Aorta (tissue), 5 donors: ENCODE measurements at regions not wholly inside any gene's neighbourhood (a gene's known extent, or its start where the extent isn't known, plus 50 kb on each side); places are given as distances from the start of the nearest gene placed in this dataset.

Experiments
- ATAC-seq: fragments of 200-7000 bp; cut with Tn5 transposase; one replicate; pipeline ENCODE4 v1.9.1; 2022; ENCODE audit warnings: moderate library complexity; ENCODE audit not compliant: low FRiP score
- DNase-seq, 2 donors: peaks; one replicate each; pipeline ENCODE4 v3.0.0-alpha.2; 2020
- H3K27ac ChIP-seq, 2 donors: one replicate each; pipeline ENCODE4 v1.5.1; 2013; ENCODE audit warnings: low read length in 2 of 2, mild to moderate bottlenecking in 2 of 2, moderate library complexity in 2 of 2, control low read depth in 1 of 2, inconsistent platforms in 1 of 2, low read depth in 1 of 2
- H3K27me3 ChIP-seq, 2 donors: one replicate each; pipeline ENCODE4 v1.6.1; 2013; ENCODE audit warnings: control low read depth in 1 of 2, low read length in 1 of 2, mild to moderate bottlenecking in 1 of 2, moderate library complexity in 1 of 2; ENCODE audit not compliant: insufficient read depth in 2 of 2, control insufficient read depth in 1 of 2
- H3K36me3 ChIP-seq, 2 donors: one replicate each; pipeline ENCODE4 v1.6.1; 2013; ENCODE audit warnings: control low read depth in 1 of 2, low read length in 1 of 2, mild to moderate bottlenecking in 1 of 2; ENCODE audit not compliant: insufficient read depth in 2 of 2, control insufficient read depth in 1 of 2
- H3K4me1 ChIP-seq, 2 donors: one replicate each; pipeline ENCODE4 v1.6.1; 2013; ENCODE audit warnings: low read length in 2 of 2, control low read depth in 1 of 2, mild to moderate bottlenecking in 1 of 2, moderate library complexity in 1 of 2; ENCODE audit not compliant: insufficient read depth in 2 of 2, control insufficient read depth in 1 of 2
- H3K4me3 ChIP-seq, 2 donors: one replicate each; pipeline ENCODE4 v1.5.1; 2013; ENCODE audit warnings: low read length in 2 of 2, control low read depth in 1 of 2, mild to moderate bottlenecking in 1 of 2
- H3K9me3 ChIP-seq: one replicate; pipeline ENCODE4 v1.6.1; 2013; ENCODE audit warnings: mild to moderate bottlenecking, low read length; ENCODE audit not compliant: control insufficient read depth
- WGBS, 2 donors: extraction: QIAGEN DNeasy Blood & Tissue Kit; methylation state at CpG; one replicate each; pipeline ENCODE4 v1.1.7; 2013; 5-methylcytosine and 5-hydroxymethylcytosine counted together
- intact Hi-C, 2 donors: fragments of 100-400 bp; cut with DNase I; formaldehyde crosslinking; loops; one replicate each; pipeline versions ENCODE4 v1.14.2 to v1.15.0; 2022
- donor health status: healthy with polysubstance abuse.
- donor health status: Bipolar disorder and iron deficiency.
- donor health status: DM: no; HTN: no; CAD: no.
- donor health status: DM: no; HTN: no; CAD: no.
- donor health status: DM: yes; HTN: yes; CAD: no.

DNA sequence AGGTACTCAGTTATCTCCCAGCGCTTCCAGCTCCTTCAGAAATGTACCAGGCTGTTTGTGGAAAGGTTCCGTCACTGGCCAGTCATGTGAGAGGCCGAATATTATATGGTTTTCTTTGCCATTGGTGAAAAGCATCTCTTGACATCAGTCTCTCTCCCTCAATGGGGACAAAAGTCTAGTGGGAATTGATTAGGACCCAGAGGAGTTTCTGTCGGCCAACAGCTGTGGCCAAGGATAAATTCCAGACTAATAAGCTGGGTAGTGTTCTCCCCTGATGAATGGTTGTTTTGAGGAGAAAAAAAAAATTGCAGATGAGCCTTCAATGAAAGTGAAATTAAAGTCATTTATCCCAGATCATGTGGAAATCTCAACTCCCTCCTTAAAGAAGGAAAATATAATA, 404.7 kb upstream of the THRB start:
- ATAC-seq, result no peak
- no peak for DNase-seq
- Histone ChIP-seq H3K9me3 (no peaks in the 10 kb centered on the region), H3K4me3 (no peak overlapping the region), H3K4me1 (no peaks in the 10 kb centered on the region), H3K27ac (no peak overlapping the region), H3K27me3 (no peaks in the 10 kb centered on the region), H3K36me3 (no peaks in the 10 kb centered on the region)
- intact Hi-C loops, result no loop called here
- 83 to 85% methylated on average over 4 of the region's 4 CpGs for WGBS, 2 donors

- no peak for DNase-seq
- intact Hi-C loops, result no loop called here
- H3K36me3 ChIP-seq, result no peaks in the 10 kb centered on the region
- no peaks in the 10 kb centered on the region for H3K9me3 ChIP-seq
- H3K27me3 ChIP-seq, result no peaks in the 10 kb centered on the region
- 50 to 55% methylated on average over 4 of the region's 4 CpGs for WGBS, 2 donors
- no peak overlapping the region for H3K4me3 ChIP-seq
- ATAC-seq, result no peak
- no peaks in the 10 kb centered on the region for H3K4me1 ChIP-seq
- no peak overlapping the region for H3K27ac ChIP-seq
Measured at GRCh38 chr3:24899901-24900603, 405.4 kb upstream of the THRB start.

GRCh38 chr3:24905266-24905665, 410.6 kb upstream of the THRB start:
- no peaks in the 10 kb centered on the region for H3K9me3 ChIP-seq
- H3K27me3 ChIP-seq, result no peaks in the 10 kb centered on the region
- no peak overlapping the region for H3K4me3 ChIP-seq
- no peak overlapping the region for H3K27ac ChIP-seq
- H3K4me1 ChIP-seq, result no peaks in the 10 kb centered on the region
- no peaks in the 10 kb centered on the region for H3K36me3 ChIP-seq
- no peak for ATAC-seq
- intact Hi-C loops, result no loop called here
- WGBS, 2 donors, result 97 to 99% methylated on average over 1 of the region's 1 CpG
- no peak for DNase-seq

DNA sequence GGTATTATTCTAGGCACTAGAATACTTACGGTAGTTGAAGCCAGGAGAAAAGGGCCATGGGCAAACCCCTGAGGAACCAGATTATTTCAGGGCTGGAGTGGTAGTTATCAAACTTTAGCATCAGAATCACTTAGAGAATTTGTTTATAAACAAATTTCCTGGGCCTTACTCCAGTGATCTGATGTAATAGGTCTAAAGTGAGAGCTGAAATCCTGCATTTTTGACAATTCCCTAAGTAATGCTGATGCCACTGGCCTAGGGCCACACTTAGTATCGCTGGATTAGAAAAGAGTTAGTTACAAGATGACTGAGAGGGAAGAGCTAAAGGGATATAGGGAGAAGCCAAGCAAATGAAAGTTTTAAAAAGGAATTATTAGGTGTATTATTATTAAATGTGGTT, 412.5 kb upstream of the THRB start:
- Histone ChIP-seq H3K4me3 (no peak overlapping the region), H3K36me3 (no peaks in the 10 kb centered on the region), H3K4me1 (no peaks in the 10 kb centered on the region), H3K27ac (no peak overlapping the region), H3K9me3 (no peaks in the 10 kb centered on the region), H3K27me3 (peaks cover 0 to 1% of the 10 kb centered on the region in 2 donors)
- DNase-seq (no peak), ATAC-seq (no peak)
- 92 to 93% methylated on average over 2 of the region's 2 CpGs for WGBS, 2 donors
- intact Hi-C loops, result no loop called here

DNA sequence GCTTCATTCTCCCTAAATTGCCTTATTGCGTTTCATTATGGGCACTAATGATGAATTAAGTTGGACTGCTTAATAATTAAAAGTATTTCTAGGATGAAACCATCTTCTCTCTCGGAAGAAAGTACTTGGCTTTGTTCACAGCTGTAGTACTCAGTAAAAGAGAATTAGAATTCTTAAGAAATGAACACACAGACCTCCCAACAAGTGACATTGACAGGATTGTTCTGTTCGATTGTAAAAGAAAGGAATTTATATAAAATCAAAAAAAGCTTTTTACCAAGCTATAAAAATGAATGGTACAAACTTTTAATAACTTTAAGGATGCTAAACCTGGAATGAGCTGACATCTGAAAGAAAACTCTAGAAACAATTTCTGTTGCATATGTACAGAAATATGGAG, 416.4 kb upstream of the THRB start:
- intact Hi-C loops, result no loop called here
- Histone ChIP-seq H3K27ac (no peak overlapping the region), H3K9me3 (no peaks in the 10 kb centered on the region), H3K36me3 (no peaks in the 10 kb centered on the region), H3K27me3 (peaks cover 0 to 1% of the 10 kb centered on the region in 2 donors), H3K4me1 (no peaks in the 10 kb centered on the region), H3K4me3 (no peak overlapping the region)
- no peak for ATAC-seq
- no peak for DNase-seq
- WGBS, 2 donors, result 74 to 79% methylated on average over 3 of the region's 3 CpGs

DNA sequence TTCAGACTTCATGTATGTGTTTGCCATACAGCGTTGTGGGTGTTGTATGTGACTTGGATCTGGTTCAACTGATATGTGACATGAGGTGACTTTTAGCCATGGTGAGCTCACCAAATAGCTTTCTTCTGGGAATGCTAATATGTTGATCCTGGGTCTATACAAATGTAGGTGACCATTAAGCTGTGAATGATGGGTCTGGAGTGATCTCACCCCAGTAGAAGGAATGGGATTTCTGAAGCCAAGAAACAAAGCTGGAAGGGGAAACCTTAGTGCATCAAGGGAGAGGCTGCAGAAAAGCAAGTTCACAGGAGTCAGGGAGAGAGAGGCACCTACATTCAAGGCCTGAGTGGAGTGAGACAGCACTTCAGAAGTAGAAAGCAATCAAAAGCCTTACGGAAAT, 421.0 kb upstream of the THRB start:
- Histone ChIP-seq H3K36me3 (no peaks in the 10 kb centered on the region), H3K27ac (no peak overlapping the region), H3K9me3 (no peaks in the 10 kb centered on the region), H3K4me1 (no peaks in the 10 kb centered on the region), H3K4me3 (no peak overlapping the region), H3K27me3 (peaks cover 0 to 1% of the 10 kb centered on the region in 2 donors)
- intact Hi-C loops, result loop anchor here in 1 of 2 donors (5.0 kb wide), 1 partner anchor 232 kb away; no protein-coding TSS in a partner anchor
- DNase-seq (no peak), ATAC-seq (no peak)
- WGBS, 2 donors, result 77 to 80% methylated on average over 2 of the region's 2 CpGs

- Histone ChIP-seq H3K27me3 (no peaks in the 10 kb centered on the region), H3K4me1 (no peaks in the 10 kb centered on the region), H3K4me3 (no peak overlapping the region), H3K9me3 (no peaks in the 10 kb centered on the region), H3K36me3 (no peaks in the 10 kb centered on the region), H3K27ac (no peak overlapping the region)
- ATAC-seq (no peak), DNase-seq (no peak)
- intact Hi-C loops, result loop anchor here in 1 of 2 donors (5.0 kb wide), 1 partner anchor 229 kb away; no protein-coding TSS in a partner anchor
- WGBS, 2 donors, result 92 to 97% methylated on average over 5 of the region's 5 CpGs
Measured at GRCh38 chr3:24917908-24918307, 423.3 kb upstream of the THRB start.

DNA sequence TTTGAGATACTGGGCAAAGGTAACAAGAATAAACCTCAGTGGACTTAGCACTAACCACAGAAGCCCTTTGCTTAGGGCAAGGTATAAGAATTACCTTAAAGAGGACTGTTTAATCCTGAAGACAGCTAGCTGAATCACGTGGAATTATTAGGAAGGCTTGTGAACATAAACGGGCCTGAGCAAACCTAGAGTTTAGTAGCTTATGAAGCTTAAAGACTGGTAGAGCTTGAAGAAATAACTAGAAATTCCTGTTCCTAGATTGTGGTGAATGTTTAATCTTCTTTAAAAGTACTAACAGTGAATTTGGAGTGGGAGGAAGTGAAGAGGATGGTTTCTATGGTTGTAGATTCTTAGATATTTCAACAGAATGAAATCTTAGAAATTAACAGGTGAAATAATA, 428.9 kb upstream of the THRB start:
- Histone ChIP-seq H3K4me3 (no peak overlapping the region), H3K27ac (no peak overlapping the region), H3K9me3 (no peaks in the 10 kb centered on the region), H3K4me1 (no peaks in the 10 kb centered on the region), H3K27me3 (no peaks in the 10 kb centered on the region), H3K36me3 (no peaks in the 10 kb centered on the region)
- 73 to 75% methylated on average over 2 of the region's 2 CpGs for WGBS, 2 donors
- no peak for ATAC-seq
- intact Hi-C loops, result no loop called here
- DNase-seq, result no peak

DNA sequence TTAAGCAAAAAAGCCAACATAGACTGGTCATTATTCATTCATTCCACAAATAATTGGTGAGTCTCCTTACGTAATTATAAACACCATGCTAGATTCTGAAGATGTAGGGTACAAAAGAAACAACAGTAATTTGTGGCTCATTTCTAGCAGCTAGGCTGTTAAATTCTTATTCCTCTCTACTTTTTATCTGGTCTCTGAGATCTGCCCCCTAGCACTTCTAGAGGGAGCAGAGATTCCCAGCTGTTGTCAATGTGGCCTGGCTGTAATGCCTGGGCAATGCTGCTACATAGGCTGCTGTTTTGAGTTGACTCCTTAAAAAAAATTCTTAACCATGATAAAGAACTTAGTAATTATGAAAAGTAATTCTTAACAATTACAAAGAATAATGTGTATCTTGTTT, 434.9 kb upstream of the THRB start:
- WGBS, 2 donors, result 96% methylated on average over 1 of the region's 1 CpG
- Histone ChIP-seq H3K4me1 (no peaks in the 10 kb centered on the region), H3K4me3 (no peak overlapping the region), H3K27me3 (no peaks in the 10 kb centered on the region), H3K27ac (no peak overlapping the region), H3K36me3 (no peaks in the 10 kb centered on the region), H3K9me3 (peaks cover 2% of the 10 kb centered on the region)
- no peak for DNase-seq
- no peak for ATAC-seq
- intact Hi-C loops, result no loop called here
